ENCODE measurements at regions not wholly inside any gene's neighbourhood (a gene's known extent, or its start where the extent isn't known, plus 50 kb on each side); places are given as distances from the start of the nearest gene placed in this dataset.

- TF ChIP-seq REST (IDR thresholded peaks at IDR 0.05; ENCODE audit: low read depth) (peak; percentile 90), EP300 (IDR thresholded peaks at IDR 0.05; ENCODE audit: borderline replicate concordance) (no peak)
Observed at GRCh38 chr5:152542741-152543140, 137.7 kb upstream of the NMUR2 start.

- no peak for TF ChIP-seq NFIC (IDR thresholded peaks at IDR 0.05)
- TF ChIP-seq CREB1 (IDR thresholded peaks at IDR 0.05; ENCODE audit: low read depth), result no peak
- no peak for TF ChIP-seq USF1 (IDR thresholded peaks at IDR 0.05)
- no peak for TF ChIP-seq RAD21 (IDR thresholded peaks at IDR 0.05; ENCODE audit: low read depth)
- no peak for TF ChIP-seq TEAD4 (IDR thresholded peaks at IDR 0.05)
- TF ChIP-seq MAX (IDR thresholded peaks at IDR 0.05), result no peak
- no peak for TF ChIP-seq REST (IDR thresholded peaks at IDR 0.05; ENCODE audit: low read depth)
- TF ChIP-seq YY1 (IDR thresholded peaks at IDR 0.05; ENCODE audit: low read depth), result no peak
- no peak for TF ChIP-seq EP300 (IDR thresholded peaks at IDR 0.05; ENCODE audit: borderline replicate concordance)
Observed at GRCh38 chr5:152546493-152546892, 141.4 kb upstream of the NMUR2 start.

GRCh38 chr5:152547202-152547601 is 142.1 kb upstream of the NMUR2 start:
- TF ChIP-seq RAD21 (IDR thresholded peaks at IDR 0.05; ENCODE audit: low read depth), result no peak
- no peak for TF ChIP-seq YY1 (IDR thresholded peaks at IDR 0.05; ENCODE audit: low read depth)
- TF ChIP-seq REST (IDR thresholded peaks at IDR 0.05; ENCODE audit: low read depth), result no peak
- no peak for TF ChIP-seq ZBTB7A (IDR thresholded peaks at IDR 0.05; ENCODE audit: low read depth)
- TF ChIP-seq TAF1 (IDR thresholded peaks at IDR 0.05; ENCODE audit: low read depth), result no peak
- no peak for TF ChIP-seq CEBPB (IDR thresholded peaks at IDR 0.05)
- no peak for TF ChIP-seq EP300 (IDR thresholded peaks at IDR 0.05; ENCODE audit: borderline replicate concordance)
- no peak for TF ChIP-seq NFIC (IDR thresholded peaks at IDR 0.05)
- no peak for TF ChIP-seq TCF12 (IDR thresholded peaks at IDR 0.05; ENCODE audit: low read depth)
- no peak for TF ChIP-seq USF1 (IDR thresholded peaks at IDR 0.05)
- TF ChIP-seq EGR1 (IDR thresholded peaks at IDR 0.05), result no peak
- TF ChIP-seq TEAD4 (IDR thresholded peaks at IDR 0.05), result no peak

- TF ChIP-seq REST (IDR thresholded peaks at IDR 0.05; ENCODE audit: low read depth) (no peak), NFIC (IDR thresholded peaks at IDR 0.05) (no peak), EP300 (IDR thresholded peaks at IDR 0.05; ENCODE audit: borderline replicate concordance) (no peak), CREB1 (IDR thresholded peaks at IDR 0.05; ENCODE audit: low read depth) (no peak), MAX (IDR thresholded peaks at IDR 0.05) (no peak), CEBPB (IDR thresholded peaks at IDR 0.05) (no peak)
Observed at GRCh38 chr5:152549709-152550108, 144.6 kb upstream of the NMUR2 start.

All from Ishikawa (cell line).